ENCODE measurements at regions not wholly inside any gene's neighbourhood (a gene's known extent, or its start where the extent isn't known, plus 50 kb on each side); places are given as distances from the start of the nearest gene placed in this dataset.

DNA sequence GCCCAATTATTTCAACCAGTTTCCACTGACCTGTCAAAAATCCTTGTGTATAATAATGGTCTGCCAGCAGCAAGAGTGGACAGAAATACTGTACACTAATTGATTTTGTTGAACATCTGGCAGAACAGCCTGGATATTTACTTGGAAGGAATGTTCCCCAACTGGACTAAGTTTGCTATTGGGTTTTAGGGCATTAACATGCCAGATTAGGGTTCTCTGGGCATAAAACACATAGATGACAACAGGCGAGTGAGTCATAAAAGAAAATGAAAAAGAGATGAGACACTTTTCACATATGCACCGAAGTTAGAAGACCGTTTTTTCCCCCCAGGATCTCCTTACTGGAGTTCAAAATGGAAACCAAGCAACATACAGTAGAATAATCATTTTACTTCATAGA lies 236.3 kb upstream of the NAV3 start:
- TF ChIP-seq, protein P1, sequence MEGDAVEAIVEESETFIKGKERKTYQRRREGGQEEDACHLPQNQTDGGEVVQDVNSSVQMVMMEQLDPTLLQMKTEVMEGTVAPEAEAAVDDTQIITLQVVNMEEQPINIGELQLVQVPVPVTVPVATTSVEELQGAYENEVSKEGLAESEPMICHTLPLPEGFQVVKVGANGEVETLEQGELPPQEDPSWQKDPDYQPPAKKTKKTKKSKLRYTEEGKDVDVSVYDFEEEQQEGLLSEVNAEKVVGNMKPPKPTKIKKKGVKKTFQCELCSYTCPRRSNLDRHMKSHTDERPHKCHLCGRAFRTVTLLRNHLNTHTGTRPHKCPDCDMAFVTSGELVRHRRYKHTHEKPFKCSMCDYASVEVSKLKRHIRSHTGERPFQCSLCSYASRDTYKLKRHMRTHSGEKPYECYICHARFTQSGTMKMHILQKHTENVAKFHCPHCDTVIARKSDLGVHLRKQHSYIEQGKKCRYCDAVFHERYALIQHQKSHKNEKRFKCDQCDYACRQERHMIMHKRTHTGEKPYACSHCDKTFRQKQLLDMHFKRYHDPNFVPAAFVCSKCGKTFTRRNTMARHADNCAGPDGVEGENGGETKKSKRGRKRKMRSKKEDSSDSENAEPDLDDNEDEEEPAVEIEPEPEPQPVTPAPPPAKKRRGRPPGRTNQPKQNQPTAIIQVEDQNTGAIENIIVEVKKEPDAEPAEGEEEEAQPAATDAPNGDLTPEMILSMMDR (IDR thresholded peaks at IDR 0.05): no peak
- TF ChIP-seq POLR2A (IDR thresholded peaks at IDR 0.05): no peak

Data from thyroid gland (tissue), 4 donors.